Caco-2 (cell line): ENCODE measurements at regions not wholly inside any gene's neighbourhood (a gene's known extent, or its start where the extent isn't known, plus 50 kb on each side); places are given as distances from the start of the nearest gene placed in this dataset.

ENCODE experiments used
- BruUV-seq: library from RNA; stranded (reverse); fragments of 400-500 nt; replicated peaks from 2 replicates; lab custom pipeline; 2021; lab: Mats Ljungman, UMichigan
- CTCF ChIA-PET: fragments of 300-600 bp; sonication (Branson Sonifier 250); formaldehyde crosslinking; loops from one replicate; lab custom pipeline; 2022; ENCODE audit warnings: antibody characterized with exemption; lab: Charles Lee
- POLR2A ChIA-PET: fragments of 300-600 bp; sonication (Branson Sonifier 250); formaldehyde crosslinking; loops from one replicate; lab custom pipeline; 2022; ENCODE audit warnings: antibody characterized with exemption; lab: Charles Lee
- DNase-seq, 2 experiments: peaks; one replicate each; pipeline versions ENCODE4 v3.0.0 to v3.0.0-alpha.2; 2020 to 2022
- H3K27me3 ChIP-seq: replicated peaks from 2 replicates; pipeline ENCODE4 v1.6.0; 2011; ENCODE audit warnings: low read length; ENCODE audit not compliant: control insufficient read depth, insufficient read depth
- H3K36me3 ChIP-seq: 2 replicates; pipeline ENCODE4 v1.5.1; 2011; ENCODE audit warnings: low read length; ENCODE audit not compliant: control insufficient read depth, insufficient read depth
- H3K4me1 ChIP-seq: fragments of 250-450 bp; sonication (Bioruptor Pico); 2 replicates; pipeline ENCODE4 v1.5.1; 2020; ENCODE audit warnings: mild to moderate bottlenecking
- H3K4me3 ChIP-seq: 2 replicates; pipeline ENCODE4 v1.5.1; 2011; ENCODE audit warnings: low read depth, mild to moderate bottlenecking, control low read depth, low read length
- H3K9me3 ChIP-seq: fragments of 250-450 bp; sonication (Bioruptor Pico); 2 replicates; pipeline ENCODE4 v1.5.1; 2020; ENCODE audit warnings: mild to moderate bottlenecking, moderate library complexity
- H3K27ac Mint-ChIP-seq: one replicate; pipeline ENCODE4 v1.8.0; 2022; ENCODE audit warnings: mixed read lengths; ENCODE audit not compliant: unreplicated experiment
- H3K27me3 Mint-ChIP-seq: one replicate; pipeline ENCODE4 v1.8.0; 2022; ENCODE audit warnings: mixed read lengths; ENCODE audit not compliant: insufficient read depth, unreplicated experiment
- H3K36me3 Mint-ChIP-seq: one replicate; pipeline ENCODE4 v1.8.0; 2022; ENCODE audit warnings: mild to moderate bottlenecking, mixed read lengths; ENCODE audit not compliant: insufficient read depth, unreplicated experiment
- H3K4me1 Mint-ChIP-seq: one replicate; pipeline ENCODE4 v1.8.0; 2022; ENCODE audit warnings: low read depth, mixed read lengths; ENCODE audit not compliant: unreplicated experiment
- H3K4me3 Mint-ChIP-seq: one replicate; pipeline ENCODE4 v1.8.0; 2022; ENCODE audit warnings: mild to moderate bottlenecking, moderate library complexity, mixed read lengths; ENCODE audit not compliant: unreplicated experiment
- H3K9me3 Mint-ChIP-seq: one replicate; pipeline ENCODE4 v1.8.0; 2022; ENCODE audit warnings: mixed read lengths; ENCODE audit not compliant: unreplicated experiment
- intact Hi-C: fragments of 100-400 bp; cut with micrococcal nuclease; formaldehyde crosslinking; loops from one replicate; pipeline ENCODE4 v1.10.0; 2022; ENCODE audit not compliant: unreplicated experiment
- TF ChIP-seq, protein P1 (sequence below), 2 experiments: fragments of 200-600 bp in 1 of 2; IDR thresholded peaks; 1 replicate in 1 of 2; 2 replicates in 1 of 2; pipeline versions ENCODE4 v1.5.1 to v1.8.0; 2011 to 2022; ENCODE audit warnings: antibody characterized with exemption in 1 of 2, control low read depth in 1 of 2, inconsistent platforms in 1 of 2, low read depth in 1 of 2, low read length in 1 of 2, mild to moderate bottlenecking in 1 of 2, moderate library complexity in 1 of 2; ENCODE audit not compliant: insufficient read depth in 1 of 2, severe bottlenecking in 1 of 2, unreplicated experiment in 1 of 2

DNA sequence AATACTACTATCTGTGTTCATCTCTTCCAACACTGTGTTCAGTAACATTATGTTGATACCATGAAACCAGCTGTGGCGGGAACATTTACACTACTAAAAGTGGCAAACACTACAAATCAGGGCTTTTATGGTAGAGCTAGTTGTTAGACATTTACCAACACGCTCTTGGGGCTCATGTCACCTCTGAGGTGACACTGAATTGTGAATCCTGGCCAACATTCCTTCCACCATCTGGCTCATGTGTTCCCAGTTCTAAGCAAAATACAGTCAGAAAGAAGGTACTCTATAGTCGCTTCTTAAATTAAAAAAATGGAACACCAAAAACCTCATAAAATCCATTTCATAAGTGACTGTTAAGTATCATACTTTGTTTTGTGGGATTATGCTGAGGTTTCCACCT, 436.6 kb downstream of the FUT8 start:
- peaks cover 5% of the 10 kb centered on the region for H3K27me3 Mint-ChIP-seq
- H3K36me3 ChIP-seq: no peaks in the 10 kb centered on the region
- no peak overlapping the region for H3K4me3 ChIP-seq
- H3K36me3 Mint-ChIP-seq: no peaks in the 10 kb centered on the region
- H3K4me3 Mint-ChIP-seq: no peak overlapping the region
- H3K4me1 ChIP-seq: no peaks in the 10 kb centered on the region
- no TSS peak for BruUV-seq
- DNase-seq: no peak
- no peaks in the 10 kb centered on the region for H3K27me3 ChIP-seq
- no peaks in the 10 kb centered on the region for H3K9me3 Mint-ChIP-seq
- intact Hi-C loops: no loop called here
- TF ChIP-seq, protein P1, sequence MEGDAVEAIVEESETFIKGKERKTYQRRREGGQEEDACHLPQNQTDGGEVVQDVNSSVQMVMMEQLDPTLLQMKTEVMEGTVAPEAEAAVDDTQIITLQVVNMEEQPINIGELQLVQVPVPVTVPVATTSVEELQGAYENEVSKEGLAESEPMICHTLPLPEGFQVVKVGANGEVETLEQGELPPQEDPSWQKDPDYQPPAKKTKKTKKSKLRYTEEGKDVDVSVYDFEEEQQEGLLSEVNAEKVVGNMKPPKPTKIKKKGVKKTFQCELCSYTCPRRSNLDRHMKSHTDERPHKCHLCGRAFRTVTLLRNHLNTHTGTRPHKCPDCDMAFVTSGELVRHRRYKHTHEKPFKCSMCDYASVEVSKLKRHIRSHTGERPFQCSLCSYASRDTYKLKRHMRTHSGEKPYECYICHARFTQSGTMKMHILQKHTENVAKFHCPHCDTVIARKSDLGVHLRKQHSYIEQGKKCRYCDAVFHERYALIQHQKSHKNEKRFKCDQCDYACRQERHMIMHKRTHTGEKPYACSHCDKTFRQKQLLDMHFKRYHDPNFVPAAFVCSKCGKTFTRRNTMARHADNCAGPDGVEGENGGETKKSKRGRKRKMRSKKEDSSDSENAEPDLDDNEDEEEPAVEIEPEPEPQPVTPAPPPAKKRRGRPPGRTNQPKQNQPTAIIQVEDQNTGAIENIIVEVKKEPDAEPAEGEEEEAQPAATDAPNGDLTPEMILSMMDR (IDR thresholded peaks at IDR 0.05; ENCODE audit: insufficient read depth in 1 of 2, low read depth in 1 of 2, low read length in 1 of 2, severe bottlenecking in 1 of 2, unreplicated experiment in 1 of 2): no peak
- peaks cover 5% of the 10 kb centered on the region for H3K4me1 Mint-ChIP-seq
- no peak overlapping the region for H3K27ac Mint-ChIP-seq
- POLR2A ChIA-PET: no interaction called here
- CTCF ChIA-PET: no interaction called here
- no peaks in the 10 kb centered on the region; the same call in 1 of the 2 replicates for H3K9me3 ChIP-seq

DNA sequence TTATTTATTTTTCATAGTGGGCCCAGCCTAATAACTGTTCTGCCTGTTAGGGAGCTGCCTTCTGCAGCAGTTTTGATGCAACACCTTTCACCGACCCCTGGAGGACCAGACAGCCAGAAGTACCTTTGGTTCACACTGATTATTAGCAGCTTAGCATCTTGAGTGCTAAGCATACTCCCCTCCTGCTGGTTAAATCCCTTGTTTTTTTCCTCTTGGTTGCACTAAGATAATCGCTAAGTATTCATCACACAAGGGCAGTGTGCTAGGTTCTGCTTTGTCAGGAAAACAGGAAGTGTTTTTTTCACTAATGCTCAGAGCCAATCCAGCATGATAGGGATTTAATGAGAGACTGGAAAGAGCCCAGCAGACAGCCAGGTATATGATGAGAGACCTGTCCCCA, 437.0 kb downstream of the FUT8 start:
- Mint-ChIP-seq H3K9me3 (no peaks in the 10 kb centered on the region), H3K36me3 (no peaks in the 10 kb centered on the region), H3K4me3 (no peak overlapping the region), H3K4me1 (peaks cover 5% of the 10 kb centered on the region), H3K27ac (no peak overlapping the region), H3K27me3 (peaks cover 3% of the 10 kb centered on the region)
- TF ChIP-seq, protein P1 (IDR thresholded peaks at IDR 0.05; ENCODE audit: insufficient read depth in 1 of 2, low read depth in 1 of 2, low read length in 1 of 2, severe bottlenecking in 1 of 2, unreplicated experiment in 1 of 2): no peak
- BruUV-seq: no TSS peak
- ChIA-PET CTCF (no interaction called here), POLR2A (no interaction called here)
- Histone ChIP-seq H3K9me3 (no peaks in the 10 kb centered on the region; the same call in 1 of the 2 replicates), H3K4me1 (no peaks in the 10 kb centered on the region), H3K36me3 (no peaks in the 10 kb centered on the region), H3K4me3 (no peak overlapping the region), H3K27me3 (no peaks in the 10 kb centered on the region)
- intact Hi-C loops: no loop called here
- no peak for DNase-seq

DNA sequence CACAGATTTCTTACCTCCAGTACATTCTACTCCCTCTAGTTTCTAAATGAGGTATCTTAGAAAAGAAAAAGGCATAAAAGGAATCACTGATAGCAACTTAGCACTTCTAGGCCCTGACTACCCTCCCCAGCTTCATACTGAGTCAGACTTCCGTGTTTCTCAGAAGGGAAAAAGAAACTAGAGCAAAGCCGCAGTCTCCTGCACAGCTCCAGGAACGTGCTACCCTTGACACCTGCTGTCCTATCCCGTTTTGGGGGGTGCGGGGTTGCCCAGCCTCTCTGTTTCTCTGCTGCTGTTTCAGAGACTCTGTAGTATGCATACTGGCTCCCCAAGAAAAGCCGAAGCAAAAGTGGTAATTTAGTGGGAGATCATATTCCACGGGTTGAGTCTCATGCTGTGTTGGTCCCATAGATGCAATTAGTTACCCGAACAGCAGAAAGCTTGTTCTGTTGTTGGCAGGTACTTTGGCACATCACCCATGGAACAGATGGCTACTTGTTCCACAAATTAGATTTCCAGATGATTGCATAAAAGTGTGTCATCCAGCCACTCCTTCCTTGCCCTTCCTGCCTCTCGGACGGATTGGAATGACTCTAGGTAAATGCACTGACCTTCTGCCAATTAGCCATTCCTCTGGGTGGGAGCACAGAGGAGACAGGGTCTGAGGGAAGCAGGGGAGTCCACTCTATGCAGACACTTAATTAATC, 438.1 kb downstream of the FUT8 start:
- H3K27me3 Mint-ChIP-seq: no peaks in the 10 kb centered on the region
- DNase-seq: no peak
- no peak overlapping the region for H3K4me3 Mint-ChIP-seq
- TF ChIP-seq, protein P1 (IDR thresholded peaks at IDR 0.05; ENCODE audit: insufficient read depth in 1 of 2, low read depth in 1 of 2, low read length in 1 of 2, severe bottlenecking in 1 of 2, unreplicated experiment in 1 of 2): no peak
- Histone ChIP-seq H3K4me1 (no peaks in the 10 kb centered on the region), H3K27me3 (no peaks in the 10 kb centered on the region), H3K36me3 (no peaks in the 10 kb centered on the region), H3K9me3 (no peaks in the 10 kb centered on the region; the same call in 1 of the 2 replicates), H3K4me3 (no peak overlapping the region)
- no TSS peak for BruUV-seq
- POLR2A ChIA-PET: no interaction called here
- CTCF ChIA-PET: interaction anchor here (0.6 kb wide), 1 partner anchor 1420 kb away, joined by 4 read pairs; no protein-coding TSS in a partner anchor
- no peak overlapping the region for H3K27ac Mint-ChIP-seq
- peaks cover 5% of the 10 kb centered on the region for H3K4me1 Mint-ChIP-seq
- H3K36me3 Mint-ChIP-seq: no peaks in the 10 kb centered on the region
- intact Hi-C loops: no loop called here
- no peaks in the 10 kb centered on the region for H3K9me3 Mint-ChIP-seq
